LNCaP clone FGC (cell line): ENCODE measurements at regions not wholly inside any gene's neighbourhood (a gene's known extent, or its start where the extent isn't known, plus 50 kb on each side); places are given as distances from the start of the nearest gene placed in this dataset.
A peak's percentile ranks its signal among the peaks of the same experiment; 100 is the strongest.

ENCODE experiments used
- DNase-seq: peaks from one replicate; pipeline ENCODE4 v3.0.0-alpha.2; 2011; ENCODE audit warnings: low read depth
- H3K4me3 ChIP-seq: 2 replicates; pipeline ENCODE4 v1.5.1; 2011; ENCODE audit warnings: mild to moderate bottlenecking, low read depth, low read length, control low read depth
- TF ChIP-seq, protein P1 (sequence below): IDR thresholded peaks from 2 replicates; pipeline ENCODE4 v1.5.1; 2012; ENCODE audit warnings: mild to moderate bottlenecking; ENCODE audit not compliant: control insufficient read depth, insufficient read depth; ENCODE audit errors: extremely low read depth

DNA sequence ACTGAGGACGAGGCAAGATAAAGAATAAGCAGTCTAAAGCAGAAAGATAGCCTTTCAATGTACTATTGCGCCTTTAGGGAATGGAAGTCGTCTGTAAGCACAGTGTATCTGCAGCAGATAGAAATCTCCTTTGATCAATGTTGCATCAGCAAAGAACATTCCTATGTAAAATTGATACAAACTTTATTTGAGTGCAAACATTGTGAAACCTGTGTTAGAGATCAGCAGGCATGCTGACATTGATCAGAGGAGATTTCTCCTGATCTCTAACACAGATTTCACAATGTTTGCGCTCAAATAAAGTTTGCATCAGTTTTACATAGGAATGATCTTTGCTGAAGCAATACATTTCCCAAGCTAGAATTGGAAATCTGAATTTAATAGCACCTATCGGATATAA, 1446.8 kb downstream of the MRPL39 start:
- peak; percentile 2 for DNase-seq
- TF ChIP-seq, protein P1, sequence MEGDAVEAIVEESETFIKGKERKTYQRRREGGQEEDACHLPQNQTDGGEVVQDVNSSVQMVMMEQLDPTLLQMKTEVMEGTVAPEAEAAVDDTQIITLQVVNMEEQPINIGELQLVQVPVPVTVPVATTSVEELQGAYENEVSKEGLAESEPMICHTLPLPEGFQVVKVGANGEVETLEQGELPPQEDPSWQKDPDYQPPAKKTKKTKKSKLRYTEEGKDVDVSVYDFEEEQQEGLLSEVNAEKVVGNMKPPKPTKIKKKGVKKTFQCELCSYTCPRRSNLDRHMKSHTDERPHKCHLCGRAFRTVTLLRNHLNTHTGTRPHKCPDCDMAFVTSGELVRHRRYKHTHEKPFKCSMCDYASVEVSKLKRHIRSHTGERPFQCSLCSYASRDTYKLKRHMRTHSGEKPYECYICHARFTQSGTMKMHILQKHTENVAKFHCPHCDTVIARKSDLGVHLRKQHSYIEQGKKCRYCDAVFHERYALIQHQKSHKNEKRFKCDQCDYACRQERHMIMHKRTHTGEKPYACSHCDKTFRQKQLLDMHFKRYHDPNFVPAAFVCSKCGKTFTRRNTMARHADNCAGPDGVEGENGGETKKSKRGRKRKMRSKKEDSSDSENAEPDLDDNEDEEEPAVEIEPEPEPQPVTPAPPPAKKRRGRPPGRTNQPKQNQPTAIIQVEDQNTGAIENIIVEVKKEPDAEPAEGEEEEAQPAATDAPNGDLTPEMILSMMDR, result no peak
- no peak overlapping the region for H3K4me3 ChIP-seq

DNA sequence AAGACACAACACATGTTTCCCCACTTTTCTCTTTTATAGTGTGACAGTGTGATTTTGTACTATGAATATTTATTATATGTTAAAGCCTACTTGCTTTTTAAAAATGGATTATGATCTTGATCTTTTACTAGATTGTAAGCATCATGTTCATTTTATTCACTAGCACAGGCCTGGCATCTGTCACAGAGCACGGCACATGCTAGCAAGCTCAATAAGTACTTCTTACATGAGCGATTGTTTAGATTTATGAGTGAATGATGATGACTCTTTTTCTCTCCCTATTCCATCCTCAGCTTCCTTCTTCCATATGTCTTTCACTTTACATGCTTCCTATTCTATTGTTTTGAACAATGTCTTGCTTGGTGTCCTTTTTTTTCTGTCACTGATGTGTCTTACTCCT, 1454.1 kb downstream of the MRPL39 start:
- DNase-seq, result no peak
- no peak overlapping the region for H3K4me3 ChIP-seq
- TF ChIP-seq, protein P1, result no peak

DNA sequence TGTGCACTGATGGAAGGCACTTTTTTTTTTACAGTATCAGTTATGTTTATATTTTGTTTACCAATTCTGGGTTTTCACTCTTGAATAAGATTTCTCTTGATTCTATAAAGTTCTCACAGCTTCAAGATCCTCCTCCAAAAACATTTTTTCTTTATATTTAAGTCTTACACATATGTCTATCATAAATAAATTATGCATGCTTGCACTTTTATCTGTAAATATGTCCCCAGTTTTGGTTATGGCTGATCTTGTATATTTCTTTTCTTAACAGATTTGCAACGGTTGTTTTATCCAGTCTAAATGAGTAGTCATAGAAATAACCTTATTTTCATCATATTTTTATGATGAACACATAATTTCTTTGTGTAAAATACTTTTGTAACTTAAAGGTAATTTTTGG, 1456.5 kb downstream of the MRPL39 start:
- TF ChIP-seq, protein P1, result no peak
- no peak overlapping the region for H3K4me3 ChIP-seq
- no peak for DNase-seq

DNA sequence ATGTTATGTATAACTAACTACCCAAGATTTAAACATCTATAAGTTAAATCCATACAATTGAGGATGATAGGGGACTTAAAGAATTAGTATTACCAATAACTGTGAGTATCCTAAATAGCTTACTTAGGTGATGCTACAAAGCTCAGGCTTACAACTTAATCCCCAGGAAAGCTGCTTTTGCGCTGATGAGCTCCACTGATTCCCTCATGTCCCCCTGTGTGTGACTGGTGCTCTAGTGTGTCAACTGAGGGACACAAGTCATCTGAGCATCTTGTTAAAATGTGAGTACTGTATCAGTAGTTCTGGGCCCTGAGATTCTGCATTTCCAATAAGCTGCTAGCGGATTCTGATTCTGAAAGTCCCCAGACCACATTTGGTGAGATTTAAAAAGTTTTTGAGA, 1458.8 kb downstream of the MRPL39 start:
- no peak overlapping the region for H3K4me3 ChIP-seq
- no peak for DNase-seq
- TF ChIP-seq, protein P1, result no peak

DNA sequence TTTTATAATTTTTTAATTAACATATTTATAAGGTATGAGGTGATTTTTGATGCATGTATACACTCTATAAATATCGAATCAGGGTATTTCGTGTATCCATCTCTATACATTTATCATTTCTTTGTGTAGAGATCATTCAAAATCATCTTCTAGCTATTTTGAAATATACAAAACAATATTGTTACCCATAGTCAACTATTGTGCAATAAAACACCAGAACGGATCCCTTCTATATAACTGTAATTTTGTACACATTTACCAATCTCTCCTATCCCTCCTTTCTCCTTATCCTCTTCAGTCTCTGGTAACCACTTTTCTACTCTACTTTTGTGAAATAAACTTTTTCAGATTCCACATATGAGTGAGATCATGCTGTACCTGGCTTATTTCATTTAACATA, 1459.6 kb downstream of the MRPL39 start:
- no peak for DNase-seq
- H3K4me3 ChIP-seq, result no peak overlapping the region
- TF ChIP-seq, protein P1, result no peak

DNA sequence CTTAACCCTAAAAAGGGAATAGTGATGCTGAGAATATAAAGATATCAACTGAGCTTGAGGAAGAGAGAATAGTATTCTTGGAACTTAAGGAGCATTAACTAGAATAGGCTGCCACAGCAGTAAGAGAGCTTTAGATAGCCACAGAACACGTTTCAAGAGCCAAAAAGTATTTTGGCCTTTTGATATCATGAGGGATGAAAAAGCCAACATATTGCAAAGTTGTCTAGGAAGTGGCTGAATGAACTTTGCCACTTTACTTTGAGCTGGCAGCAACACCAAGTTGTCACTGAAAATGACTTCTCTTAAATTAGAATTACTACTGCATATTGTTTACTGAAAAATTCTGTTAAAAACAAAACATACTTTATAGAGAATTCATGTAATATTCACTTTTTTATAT, 1476.2 kb downstream of the MRPL39 start:
- H3K4me3 ChIP-seq, result no peak overlapping the region
- TF ChIP-seq, protein P1, result no peak
- no peak for DNase-seq

DNA sequence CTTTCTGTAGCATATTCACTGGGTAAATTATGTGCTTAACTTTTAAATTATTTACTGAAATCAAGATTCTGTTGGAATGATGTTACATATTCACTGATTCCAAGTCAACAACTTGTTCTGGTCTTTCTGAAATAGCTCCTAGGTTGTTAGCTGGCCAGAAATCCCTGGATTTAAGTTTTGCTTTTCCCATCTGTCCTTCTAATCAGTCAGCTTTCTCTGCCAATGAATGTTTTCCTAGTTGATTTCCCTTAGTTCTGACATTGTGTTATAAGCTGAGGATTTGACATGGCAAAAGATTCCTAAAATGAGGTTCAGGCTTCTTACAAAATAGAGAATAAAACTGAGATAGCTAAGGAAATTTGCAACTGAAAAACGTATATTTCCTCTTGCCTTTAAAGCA, 1479.6 kb downstream of the MRPL39 start:
- DNase-seq, result no peak
- TF ChIP-seq, protein P1, result no peak
- H3K4me3 ChIP-seq, result no peak overlapping the region
